Fibroblast of skin of scalp (primary cell): ENCODE measurements at regions not wholly inside any gene's neighbourhood (a gene's known extent, or its start where the extent isn't known, plus 50 kb on each side); places are given as distances from the start of the nearest gene placed in this dataset.

Experiments used
- DNase-seq: peaks from one replicate; pipeline ENCODE4 v3.0.0-alpha.2; 2013

- DNase-seq: peak; percentile 49
These were observed 117.5 kb downstream of the EDEM1 start for GRCh38 chr3:5304789-5305683.

DNA sequence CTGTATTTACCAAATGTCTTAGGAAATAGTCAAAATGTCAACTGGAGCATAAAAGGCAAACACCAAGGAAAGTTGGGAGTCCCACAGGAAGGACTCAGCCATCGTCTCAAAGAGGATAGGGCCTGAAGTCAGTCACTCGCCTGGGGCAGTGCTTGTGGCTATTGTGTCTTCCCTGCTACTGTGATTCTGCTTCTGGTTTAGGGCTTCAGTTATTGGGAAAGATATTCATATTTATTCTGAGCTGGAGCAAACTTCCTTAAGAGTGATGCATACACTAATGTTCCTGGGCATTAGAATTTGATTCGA lies 118.1 kb downstream of the EDEM1 start:
- DNase-seq: no peak

DNA sequence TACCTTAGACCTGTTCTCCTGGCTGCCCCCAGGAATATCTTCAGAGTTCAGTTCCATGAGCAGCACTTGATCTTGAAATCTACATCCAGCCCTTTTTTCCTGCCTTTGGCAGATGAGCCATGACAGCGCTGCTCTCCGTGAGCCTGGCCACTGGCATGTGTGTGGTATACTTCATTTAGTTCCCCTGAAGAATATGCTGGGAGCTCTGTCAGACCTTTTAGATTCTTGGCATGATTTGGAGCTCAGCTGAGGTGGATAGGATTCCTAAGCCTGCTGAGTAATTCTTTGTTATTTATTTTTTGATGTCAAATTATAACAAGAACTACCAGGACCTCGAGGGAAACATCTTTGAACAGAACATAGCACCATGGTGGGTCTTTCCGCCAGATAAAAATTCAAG lies 121.7 kb downstream of the EDEM1 start:
- peak; percentile 10 for DNase-seq

DNA sequence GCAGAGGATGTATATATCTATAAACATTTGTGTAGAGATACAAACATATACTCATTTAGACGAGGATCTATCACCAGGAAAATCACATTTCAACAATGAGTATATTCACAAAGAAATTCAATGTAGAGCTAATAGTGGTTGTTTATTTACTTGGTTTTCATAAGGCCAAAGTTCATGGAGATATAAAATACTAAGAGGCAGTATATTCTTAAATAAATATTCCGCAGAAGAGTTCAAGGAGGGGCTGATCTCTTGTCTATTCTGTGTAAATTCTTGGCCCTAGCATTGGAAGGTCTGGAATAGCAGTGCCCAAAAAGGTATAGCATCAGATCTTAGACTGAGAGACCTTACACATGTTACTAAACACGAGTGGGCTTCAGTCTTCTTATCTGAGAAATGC lies 122.1 kb downstream of the EDEM1 start:
- DNase-seq: no peak

- no peak for DNase-seq
These were observed 123.0 kb downstream of the EDEM1 start for GRCh38 chr3:5310509-5310908.

GRCh38 chr3:5312290-5312689 lies 124.8 kb downstream of the EDEM1 start:
- DNase-seq: no peak

- DNase-seq: no peak
These were observed 127.4 kb downstream of the EDEM1 start for GRCh38 chr3:5314897-5315296.

- peak; percentile 34 for DNase-seq
These were observed 130.1 kb downstream of the EDEM1 start for GRCh38 chr3:5317557-5317956.

DNA sequence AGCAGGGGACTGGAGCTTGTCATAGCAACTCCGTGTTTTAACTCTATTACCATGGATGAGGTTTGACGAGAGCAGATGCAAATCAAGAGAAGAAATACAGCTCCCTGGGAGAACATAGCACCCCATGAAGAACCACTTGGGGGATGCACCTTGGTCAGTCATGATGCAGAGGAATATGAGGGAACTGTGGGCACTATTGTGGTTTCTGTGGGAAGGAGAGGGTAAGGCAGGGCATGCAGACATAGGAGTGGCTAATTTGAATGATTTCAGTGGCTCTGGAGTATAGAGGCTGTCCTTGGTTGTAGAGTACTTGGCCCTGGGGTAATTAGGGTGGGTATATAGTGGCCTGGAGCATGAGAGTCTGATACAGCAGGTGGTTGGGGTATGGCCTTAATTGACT lies 131.9 kb downstream of the EDEM1 start:
- no peak for DNase-seq

GRCh38 chr3:5321666-5322340 lies 134.3 kb downstream of the EDEM1 start:
- no peak for DNase-seq

DNA sequence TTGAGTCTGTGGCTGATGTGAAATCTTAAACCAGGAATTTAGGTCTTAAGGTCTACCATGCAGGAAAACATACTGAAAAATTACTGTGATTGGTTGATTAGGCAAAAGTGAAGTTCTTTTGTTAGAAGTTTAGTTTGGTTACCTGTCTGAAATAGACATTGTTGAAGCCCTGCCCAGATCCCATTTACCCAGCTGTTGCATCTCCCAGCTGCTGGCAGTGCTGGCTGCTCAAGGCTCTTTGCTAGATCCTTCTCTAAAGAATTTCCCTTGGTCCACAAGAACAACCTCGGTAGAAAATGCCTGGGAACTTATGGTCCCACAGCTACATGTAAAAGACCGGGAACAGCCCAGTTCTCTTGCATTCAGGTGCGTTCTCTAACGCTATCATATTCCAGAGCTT lies 137.3 kb downstream of the EDEM1 start:
- DNase-seq: no peak

DNA sequence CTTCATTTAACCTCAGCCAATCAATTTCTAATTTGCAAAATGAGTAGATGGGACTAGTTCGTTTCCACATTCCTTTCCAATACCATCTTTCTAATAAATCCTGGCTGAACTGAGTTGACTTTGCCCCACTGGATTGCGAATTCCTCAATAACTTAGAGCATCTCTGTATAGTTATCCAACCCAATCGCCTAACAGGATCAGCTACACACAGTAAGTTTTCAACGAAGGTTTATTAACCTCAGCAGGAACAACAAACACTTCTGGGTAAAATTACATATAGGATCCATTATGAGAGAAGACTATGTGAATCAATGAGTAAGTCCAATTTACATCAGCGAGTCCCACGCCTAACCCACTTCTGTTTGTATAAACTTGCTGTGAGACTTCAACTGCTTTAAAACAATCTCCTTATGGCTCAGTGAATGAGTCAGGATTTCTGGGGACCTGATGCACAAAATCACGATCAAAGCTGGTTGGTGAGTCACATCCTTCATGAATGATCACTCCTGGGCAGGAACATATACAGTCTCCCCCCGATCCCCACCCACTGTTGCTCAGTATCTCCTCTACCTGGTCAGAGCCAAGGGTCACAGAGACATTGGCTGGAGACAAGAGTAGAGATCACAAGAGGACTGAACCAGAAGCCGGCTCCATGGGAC lies 142.8 kb downstream of the EDEM1 start:
- no peak for DNase-seq

DNA sequence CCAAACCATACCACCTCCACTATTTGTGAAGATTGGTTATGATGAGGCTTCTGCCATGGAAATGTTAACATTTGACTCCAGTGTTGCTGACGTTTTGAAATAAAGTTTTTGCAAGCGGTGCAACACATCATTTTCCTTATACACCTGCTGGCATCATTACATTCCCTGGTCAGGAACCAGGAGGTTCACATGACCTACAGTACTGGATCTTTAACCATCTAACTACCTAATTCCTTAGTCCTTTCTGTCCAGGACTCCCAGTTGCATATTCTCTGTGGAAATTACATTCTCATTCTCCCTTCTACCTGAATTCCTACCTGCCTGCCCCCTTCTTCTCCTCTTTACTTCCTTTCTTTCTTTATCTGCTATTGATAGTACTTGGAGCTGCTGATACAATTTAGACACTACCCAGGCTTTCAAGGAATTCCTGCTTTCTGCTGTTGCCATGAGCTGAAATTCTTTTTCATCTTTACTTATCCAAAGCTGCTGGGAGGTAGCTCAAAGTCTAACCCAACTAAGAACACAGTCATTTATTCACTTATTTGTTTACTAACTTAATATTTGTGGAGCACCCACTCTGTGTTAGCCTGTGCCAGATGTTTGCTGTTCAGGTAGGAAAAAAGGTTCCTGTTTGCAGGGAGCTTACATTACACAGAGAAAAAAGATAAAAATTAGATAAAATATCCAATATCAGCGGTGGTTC lies 144.2 kb downstream of the EDEM1 start:
- no peak for DNase-seq

- no peak for DNase-seq
These were observed 144.9 kb downstream of the EDEM1 start for GRCh38 chr3:5332270-5332956.

DNA sequence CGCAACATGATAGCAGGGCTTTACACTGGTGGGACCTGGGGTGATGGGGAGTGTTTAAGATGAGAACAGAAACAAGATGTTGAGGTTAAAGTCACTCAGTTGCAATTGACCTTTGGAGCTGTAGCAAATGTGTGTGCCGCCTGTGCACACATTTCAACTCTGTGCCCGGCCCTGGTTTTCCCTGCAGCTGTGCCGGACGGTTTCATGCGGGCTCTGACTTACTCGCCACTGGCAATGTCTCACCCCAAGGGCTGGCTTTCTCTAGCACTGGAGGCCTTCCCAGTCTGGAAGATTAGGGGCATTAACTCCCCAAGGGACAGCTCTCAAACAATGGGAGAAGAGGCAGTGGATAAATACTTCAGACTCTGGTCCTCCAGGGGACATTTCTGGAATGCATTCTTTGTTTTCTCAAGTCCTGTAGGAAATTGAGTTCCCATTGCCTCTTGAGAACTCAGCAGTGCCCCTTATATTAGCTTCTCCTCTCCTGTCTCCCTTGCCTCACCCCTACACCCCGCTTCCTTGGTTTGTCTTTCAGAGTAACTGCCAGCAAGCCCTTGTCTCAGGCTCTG lies 152.5 kb downstream of the EDEM1 start:
- DNase-seq: peak; percentile 5

DNA sequence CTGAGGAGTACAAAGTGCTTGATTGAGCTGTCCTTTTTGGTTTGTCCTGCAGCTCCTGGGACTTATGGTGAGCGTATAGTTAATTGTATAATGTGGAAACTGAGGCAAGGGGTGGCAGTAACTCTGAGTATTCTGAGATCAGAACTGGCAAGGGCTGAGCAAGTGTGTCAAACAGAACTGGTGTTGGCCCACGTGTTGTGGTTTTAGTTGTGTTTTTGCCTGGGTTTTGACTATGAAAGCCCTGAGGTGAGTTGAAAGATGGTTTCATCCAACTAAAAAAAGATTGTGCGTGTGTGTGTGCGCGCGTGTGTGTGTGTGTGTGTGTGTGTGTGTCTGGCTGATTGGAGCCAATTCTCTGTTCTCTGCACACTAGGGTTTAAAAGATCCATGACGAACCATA lies 154.1 kb downstream of the EDEM1 start:
- DNase-seq: no peak

GRCh38 chr3:5343459-5343858 lies 156.0 kb downstream of the EDEM1 start:
- DNase-seq: no peak

GRCh38 chr3:5344707-5345106 lies 157.2 kb downstream of the EDEM1 start:
- DNase-seq: no peak

DNA sequence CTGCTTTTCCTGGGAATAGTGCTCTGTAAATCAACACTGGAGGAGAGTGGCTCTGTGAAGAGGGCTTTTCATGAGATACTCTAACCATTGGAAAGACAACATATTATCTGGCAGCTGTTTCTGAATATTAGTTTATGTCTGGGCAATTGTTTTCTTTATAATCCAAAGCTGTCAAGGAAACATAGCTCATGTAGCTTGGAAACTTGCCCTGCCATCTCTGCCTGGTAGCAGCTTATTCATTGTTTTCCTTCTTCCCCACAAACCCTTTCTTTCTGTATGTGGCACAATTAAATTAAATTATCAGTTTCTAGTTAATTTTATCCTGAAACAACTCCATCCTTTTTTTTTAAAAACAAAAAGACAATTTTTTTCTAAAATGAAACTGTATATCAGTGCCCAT lies 160.0 kb downstream of the EDEM1 start:
- no peak for DNase-seq

GRCh38 chr3:5348229-5348902 lies 160.9 kb downstream of the EDEM1 start:
- no peak for DNase-seq

DNA sequence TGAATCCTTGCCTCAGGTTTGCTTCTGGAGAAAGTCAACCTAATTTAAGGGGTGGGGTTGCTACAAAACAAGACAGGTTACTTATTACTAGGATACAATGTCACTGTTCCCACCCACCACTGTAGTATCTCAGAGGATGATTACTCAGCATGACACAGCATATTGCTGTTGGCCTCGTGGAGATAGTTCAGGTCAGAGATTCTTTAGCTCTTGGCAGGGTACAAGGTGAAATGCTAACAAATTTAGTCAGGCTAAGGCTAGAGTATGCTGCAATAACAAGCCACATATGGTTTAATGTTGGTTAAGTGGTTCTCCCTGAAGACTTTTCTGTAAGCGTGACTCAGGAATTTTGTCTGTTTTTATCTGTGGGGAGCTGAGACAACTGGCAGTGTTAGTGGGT lies 161.8 kb downstream of the EDEM1 start:
- no peak for DNase-seq

- DNase-seq: no peak
These were observed 169.6 kb downstream of the EDEM1 start for GRCh38 chr3:5357089-5357488.
